Gastrocnemius medialis (tissue), 4 donors: ENCODE measurements at regions not wholly inside any gene's neighbourhood (a gene's known extent, or its start where the extent isn't known, plus 50 kb on each side); places are given as distances from the start of the nearest gene placed in this dataset.
"Not testable (repeated sequence)": the region's sequence is repeated elsewhere in the genome, so short reads cannot be mapped to it uniquely, and the experiment has no call there.

Experiments used
- ATAC-seq, 2 donors: fragments of 150-250 bp; one replicate each; pipeline ENCODE4 v1.9.1; 2016
- DNase-seq, 2 donors: peaks; one replicate each; pipeline ENCODE4 v3.0.0-alpha.2; 2019
- H3K27ac ChIP-seq, 4 donors: fragments of 200-600 bp; sonication (generic); 1 replicate in 1 of 4; 2 replicates in 3 of 4; pipeline ENCODE4 v1.5.1; 2016 to 2018; ENCODE audit warnings: mild to moderate bottlenecking in 2 of 4, moderate library complexity in 1 of 4
- H3K27me3 ChIP-seq, 3 donors: fragments of 200-600 bp; sonication (generic) in 2 of 3; 1 replicate in 1 of 3; 2 replicates in 2 of 3; pipeline versions ENCODE4 v1.5.1 to v1.6.0; 2016 to 2019; ENCODE audit warnings: mild to moderate bottlenecking in 1 of 3, moderate library complexity in 1 of 3
- H3K36me3 ChIP-seq, 2 donors: fragments of 200-600 bp; sonication (generic) in 1 of 2; one replicate each; pipeline ENCODE4 v1.5.1; 2017 to 2018
- H3K4me1 ChIP-seq, 2 donors: fragments of 200-600 bp; sonication (generic) in 1 of 2; one replicate each; pipeline ENCODE4 v1.5.1; 2016 to 2017; ENCODE audit warnings: mild to moderate bottlenecking in 2 of 2
- H3K4me3 ChIP-seq, 4 donors: fragments of 200-600 bp; sonication (generic) in 3 of 4; 1 replicate in 1 of 4; 2 replicates in 3 of 4; pipeline ENCODE4 v1.5.1; 2016 to 2019; ENCODE audit warnings: mild to moderate bottlenecking in 2 of 4
- H3K9me3 ChIP-seq, 3 donors: fragments of 200-600 bp; sonication (generic) in 2 of 3; 1 replicate in 1 of 3; 2 replicates in 2 of 3; pipeline ENCODE4 v1.5.1; 2016 to 2019
- CTCF ChIP-seq, 5 experiments: fragments of 450-650 bp in 3 of 5; fragments of 200-600 bp in 2 of 5; sonication (generic) in 2 of 5; IDR thresholded peaks in 4 of 5; conservative IDR thresholded peaks in 1 of 5; 1 replicate in 4 of 5; 2 replicates in 1 of 5; pipeline ENCODE4 v1.5.1; 2016 to 2019; ENCODE audit warnings: antibody characterized with exemption in 5 of 5, mild to moderate bottlenecking in 3 of 5, moderate library complexity in 3 of 5
- POLR2A ChIP-seq, 2 donors: fragments of 450-650 bp; IDR thresholded peaks; one replicate each; pipeline ENCODE4 v1.6.1; 2017; ENCODE audit warnings: antibody characterized with exemption in 2 of 2, mild to moderate bottlenecking in 2 of 2, moderate library complexity in 2 of 2
- in situ Hi-C, 4 donors: fragments of 200-750 bp; cut with MboI; loops; one replicate each; pipeline versions ENCODE4 v1.15.0 to v1.8.0; 2017; ENCODE audit warnings: low sequenced_read_pairs in 4 of 4
- intact Hi-C: fragments of 100-400 bp; cut with DNase I; formaldehyde crosslinking; loops from one replicate; pipeline ENCODE4 v1.15.1; 2023; ENCODE audit warnings: low total_unique reads

DNA sequence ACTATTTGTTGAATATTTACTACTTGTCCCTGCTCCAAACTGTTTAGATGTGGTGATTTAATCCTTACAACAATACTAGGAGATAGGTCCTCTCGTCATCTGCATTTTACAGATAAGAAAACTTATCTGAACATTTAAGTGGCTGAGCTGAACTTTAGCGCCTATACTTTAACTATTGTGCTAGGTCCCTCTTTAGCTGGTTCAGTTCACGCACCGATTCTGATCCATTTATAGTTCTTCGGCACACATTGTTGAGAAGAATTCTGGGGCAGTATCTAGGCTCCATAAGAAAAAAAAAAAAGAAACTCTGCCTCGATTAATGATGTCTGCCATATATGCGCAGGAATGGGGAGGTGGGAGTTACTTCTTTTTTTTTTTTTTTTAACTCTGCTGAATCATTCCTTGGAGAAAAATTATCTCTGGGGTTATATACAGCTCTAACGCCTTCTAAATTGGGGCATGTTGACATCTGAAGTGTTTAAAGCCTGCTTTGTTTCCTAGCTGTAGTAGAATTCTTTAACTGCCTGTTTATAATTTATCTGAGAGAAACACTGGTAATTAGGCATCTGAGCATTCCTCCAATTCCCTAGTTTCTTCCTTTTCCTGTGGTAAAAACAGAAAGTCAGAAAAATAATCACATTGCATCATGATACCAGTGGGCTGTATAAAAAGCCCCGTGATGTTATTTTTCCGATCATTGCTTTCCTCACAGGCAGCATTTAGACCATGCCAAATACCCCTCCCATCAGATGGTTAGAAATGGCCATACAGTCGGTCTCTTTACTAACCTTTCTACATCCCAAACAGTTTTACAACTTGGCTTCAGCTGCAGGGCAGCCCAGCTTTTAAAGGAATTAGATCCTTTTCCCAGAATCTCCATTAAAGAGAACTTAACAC lies 98.5 kb upstream of the KDM7A start:
- Histone ChIP-seq H3K36me3 (no peaks in the 10 kb centered on the region), H3K9me3 (no peaks in the 10 kb centered on the region), H3K27ac (peak overlapping the region in 2 of 4 donors; percentile 3 to 36), H3K27me3 (no peaks in the 10 kb centered on the region), H3K4me1 (no peaks in the 10 kb centered on the region), H3K4me3 (peak overlapping the region in 2 of 4 donors; percentile 4 to 5)
- DNase-seq = no peak
- intact Hi-C loops (no loop called here), in situ Hi-C loops (no loop called here)
- TF ChIP-seq CTCF (IDR thresholded peaks at IDR 0.05 in 4 of 5, conservative IDR thresholded peaks at IDR 0.05 in 1 of 5) (no peak), POLR2A (IDR thresholded peaks at IDR 0.05) (no peak)
- peak in 1 of 2 donors; percentile 63 for ATAC-seq

DNA sequence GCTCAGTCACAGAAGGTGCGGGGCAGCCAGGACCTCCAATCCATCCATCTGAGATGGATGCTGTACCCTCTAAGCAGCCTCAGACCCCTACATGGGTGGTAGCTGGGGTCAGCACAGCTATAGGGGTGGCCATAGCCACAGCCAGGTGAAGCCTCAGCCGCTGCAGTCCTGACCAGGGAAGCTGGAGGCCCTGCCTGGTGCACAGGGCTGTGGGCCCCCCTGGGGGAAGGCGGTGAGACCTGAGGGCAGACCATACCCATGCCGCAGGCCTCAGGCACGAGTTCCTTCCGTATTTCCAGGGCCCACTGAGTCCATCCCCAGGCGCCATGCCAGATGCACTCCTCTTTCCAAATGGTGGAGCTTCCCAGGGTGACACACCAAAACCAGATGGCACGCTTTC lies 96.6 kb upstream of the KDM7A start:
- TF ChIP-seq CTCF (IDR thresholded peaks at IDR 0.05 in 4 of 5, conservative IDR thresholded peaks at IDR 0.05 in 1 of 5) (no peak), POLR2A (IDR thresholded peaks at IDR 0.05) (no peak)
- H3K9me3 ChIP-seq = no peaks in the 10 kb centered on the region
- ATAC-seq (no peak), DNase-seq (no peak)
- no peak overlapping the region for H3K27ac ChIP-seq
- intact Hi-C loops = no loop called here
- H3K36me3 ChIP-seq = no peaks in the 10 kb centered on the region
- H3K27me3 ChIP-seq = no peaks in the 10 kb centered on the region
- no peak overlapping the region for H3K4me3 ChIP-seq
- in situ Hi-C loops = no loop called here
- H3K4me1 ChIP-seq = no peaks in the 10 kb centered on the region

DNA sequence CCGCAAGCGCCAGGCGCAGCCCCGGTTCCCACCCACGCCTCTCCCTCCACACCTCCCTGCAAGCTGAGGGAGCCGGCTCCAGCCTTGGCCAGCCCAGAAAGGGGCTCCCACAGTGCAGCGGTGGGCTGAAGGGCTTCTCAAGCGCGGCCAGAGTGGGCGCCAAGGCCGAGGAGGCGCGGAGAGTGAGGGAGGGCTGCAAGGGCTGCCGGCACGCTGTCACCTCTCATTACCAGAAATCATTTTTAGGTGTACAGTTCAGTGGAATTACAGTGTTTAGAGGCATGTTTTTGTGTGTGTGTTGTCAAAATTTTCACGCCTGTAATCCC lies 94.8 kb upstream of the KDM7A start:
- H3K36me3 ChIP-seq, H3K4me3 ChIP-seq, H3K4me1 ChIP-seq, H3K9me3 ChIP-seq, ATAC-seq, in situ Hi-C loops, DNase-seq, intact Hi-C loops, H3K27me3 ChIP-seq, H3K27ac ChIP-seq: not testable (repeated sequence)

- Histone ChIP-seq H3K36me3 (no peaks in the 10 kb centered on the region), H3K4me1 (no peaks in the 10 kb centered on the region), H3K27me3 (no peaks in the 10 kb centered on the region), H3K9me3 (no peaks in the 10 kb centered on the region), H3K4me3 (no peak overlapping the region), H3K27ac (no peak overlapping the region)
- no peak for TF ChIP-seq POLR2A (IDR thresholded peaks at IDR 0.05)
- no peak for TF ChIP-seq CTCF (IDR thresholded peaks at IDR 0.05 in 4 of 5, conservative IDR thresholded peaks at IDR 0.05 in 1 of 5)
- DNase-seq = no peak
- ATAC-seq = no peak
- in situ Hi-C loops (no loop called here), intact Hi-C loops (no loop called here)
These were observed 92.3 kb upstream of the KDM7A start for GRCh38 chr7:140269004-140269638.

- H3K27me3 ChIP-seq = no peaks in the 10 kb centered on the region
- H3K9me3 ChIP-seq = no peaks in the 10 kb centered on the region
- no peak overlapping the region for H3K27ac ChIP-seq
- DNase-seq (no peak), ATAC-seq (no peak)
- no peaks in the 10 kb centered on the region for H3K36me3 ChIP-seq
- no peak overlapping the region for H3K4me3 ChIP-seq
- intact Hi-C loops (no loop called here), in situ Hi-C loops (no loop called here)
- H3K4me1 ChIP-seq = no peaks in the 10 kb centered on the region
- TF ChIP-seq POLR2A (IDR thresholded peaks at IDR 0.05) (no peak), CTCF (IDR thresholded peaks at IDR 0.05 in 4 of 5, conservative IDR thresholded peaks at IDR 0.05 in 1 of 5) (no peak)
These were observed 90.8 kb upstream of the KDM7A start for GRCh38 chr7:140267381-140268226.
